ENCODE measurements at regions not wholly inside any gene's neighbourhood (a gene's known extent, or its start where the extent isn't known, plus 50 kb on each side); places are given as distances from the start of the nearest gene placed in this dataset.

DNA sequence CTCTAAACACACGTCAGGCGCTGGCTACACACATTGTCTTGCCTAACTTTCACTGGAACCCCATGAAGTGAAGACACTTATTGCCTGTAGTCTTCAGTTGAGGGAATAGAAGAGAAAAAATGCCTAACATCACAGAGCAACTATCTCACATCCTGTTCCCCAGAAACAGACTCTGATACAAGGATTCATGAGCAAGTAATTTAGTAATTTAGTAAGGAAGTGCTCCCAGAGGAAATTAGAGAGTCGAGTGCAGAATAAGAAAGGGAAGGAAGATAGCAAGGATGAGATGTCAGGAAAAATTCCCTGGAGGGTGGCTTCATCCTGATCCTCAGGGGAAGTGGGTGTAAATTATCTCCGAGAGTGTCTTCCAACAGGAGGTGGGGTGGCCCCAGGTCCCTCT, 104.0 kb downstream of the FOXA2 start:
- TF ChIP-seq, protein P1, sequence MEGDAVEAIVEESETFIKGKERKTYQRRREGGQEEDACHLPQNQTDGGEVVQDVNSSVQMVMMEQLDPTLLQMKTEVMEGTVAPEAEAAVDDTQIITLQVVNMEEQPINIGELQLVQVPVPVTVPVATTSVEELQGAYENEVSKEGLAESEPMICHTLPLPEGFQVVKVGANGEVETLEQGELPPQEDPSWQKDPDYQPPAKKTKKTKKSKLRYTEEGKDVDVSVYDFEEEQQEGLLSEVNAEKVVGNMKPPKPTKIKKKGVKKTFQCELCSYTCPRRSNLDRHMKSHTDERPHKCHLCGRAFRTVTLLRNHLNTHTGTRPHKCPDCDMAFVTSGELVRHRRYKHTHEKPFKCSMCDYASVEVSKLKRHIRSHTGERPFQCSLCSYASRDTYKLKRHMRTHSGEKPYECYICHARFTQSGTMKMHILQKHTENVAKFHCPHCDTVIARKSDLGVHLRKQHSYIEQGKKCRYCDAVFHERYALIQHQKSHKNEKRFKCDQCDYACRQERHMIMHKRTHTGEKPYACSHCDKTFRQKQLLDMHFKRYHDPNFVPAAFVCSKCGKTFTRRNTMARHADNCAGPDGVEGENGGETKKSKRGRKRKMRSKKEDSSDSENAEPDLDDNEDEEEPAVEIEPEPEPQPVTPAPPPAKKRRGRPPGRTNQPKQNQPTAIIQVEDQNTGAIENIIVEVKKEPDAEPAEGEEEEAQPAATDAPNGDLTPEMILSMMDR (IDR thresholded peaks at IDR 0.05) = no peak
- no peak for TF ChIP-seq POLR2A (IDR thresholded peaks at IDR 0.05)
